GM23338 (cell line): ENCODE measurements at regions not wholly inside any gene's neighbourhood (a gene's known extent, or its start where the extent isn't known, plus 50 kb on each side); places are given as distances from the start of the nearest gene placed in this dataset.

Experiments used
- ATAC-seq: fragments of 200-7000 bp; cut with Tn5 transposase; 3 replicates; pipeline ENCODE4 v1.9.1; 2020
- DNase-seq: peaks from one replicate; pipeline ENCODE4 v3.0.0-alpha.2; 2015; ENCODE audit warnings: low spot score
- H2AFZ ChIP-seq: fragments of 200-600 bp; sonication (generic); 2 replicates; pipeline ENCODE4 v1.8.0; 2016; ENCODE audit warnings: antibody characterized with exemption, mild to moderate bottlenecking, moderate library complexity
- H3F3A ChIP-seq: fragments of 200-600 bp; sonication (generic); replicated peaks from 2 replicates; pipeline ENCODE4 v1.8.0; 2017; ENCODE audit warnings: antibody characterized with exemption, mixed run types, low read depth
- H3K27ac ChIP-seq: fragments of 200-600 bp; sonication (generic); 2 replicates; pipeline ENCODE4 v1.6.1; 2016; ENCODE audit warnings: low read depth
- H3K27me3 ChIP-seq: fragments of 200-600 bp; sonication (generic); 2 replicates; pipeline ENCODE4 v1.8.0; 2016; ENCODE audit warnings: mild to moderate bottlenecking, mixed run types, moderate library complexity; ENCODE audit not compliant: insufficient read depth
- H3K36me3 ChIP-seq: fragments of 200-600 bp; sonication (generic); 2 replicates; pipeline ENCODE4 v1.8.0; 2016; ENCODE audit warnings: mild to moderate bottlenecking; ENCODE audit not compliant: insufficient read depth
- H3K4me1 ChIP-seq: fragments of 200-600 bp; sonication (generic); 2 replicates; pipeline ENCODE4 v1.8.0; 2016; ENCODE audit warnings: mild to moderate bottlenecking, moderate library complexity; ENCODE audit not compliant: insufficient read depth
- H3K4me2 ChIP-seq: fragments of 200-600 bp; sonication (generic); 2 replicates; pipeline ENCODE4 v1.7.1; 2017; ENCODE audit warnings: mixed run types
- H3K4me3 ChIP-seq: fragments of 200-600 bp; sonication (generic); 2 replicates; pipeline ENCODE4 v1.6.1; 2016; ENCODE audit warnings: mixed run types
- H3K79me2 ChIP-seq: fragments of 200-600 bp; sonication (generic); replicated peaks from 2 replicates; pipeline ENCODE4 v1.8.0; 2017; ENCODE audit warnings: mild to moderate bottlenecking; ENCODE audit not compliant: insufficient read depth
- H3K9me2 ChIP-seq: fragments of 200-600 bp; sonication (generic); 2 replicates; pipeline ENCODE4 v1.8.0; 2017; ENCODE audit not compliant: insufficient read depth
- H4K20me1 ChIP-seq: fragments of 200-600 bp; sonication (generic); replicated peaks from 2 replicates; pipeline ENCODE4 v1.8.0; 2017; ENCODE audit warnings: mild to moderate bottlenecking; ENCODE audit not compliant: insufficient read depth
- H3K27ac Mint-ChIP-seq: 2 replicates; pipeline ENCODE4 v1.8.0; 2020; ENCODE audit warnings: inconsistent platforms, mild to moderate bottlenecking, moderate library complexity, mixed read lengths
- H3K27me3 Mint-ChIP-seq: 3 replicates; pipeline ENCODE4 v1.8.0; 2022; ENCODE audit warnings: low read depth, mild to moderate bottlenecking, moderate library complexity, mixed read lengths, inconsistent platforms; ENCODE audit not compliant: insufficient read depth, poor library complexity
- H3K36me3 Mint-ChIP-seq: 3 replicates; pipeline ENCODE4 v1.8.0; 2021; ENCODE audit warnings: low read depth, mild to moderate bottlenecking, inconsistent platforms, moderate library complexity, mixed read lengths
- H3K4me1 Mint-ChIP-seq: 3 replicates; pipeline ENCODE4 v1.8.0; 2020; ENCODE audit warnings: mild to moderate bottlenecking, inconsistent platforms, mixed read lengths
- H3K4me3 Mint-ChIP-seq: 3 replicates; pipeline ENCODE4 v1.8.0; 2021; ENCODE audit warnings: moderate library complexity, mild to moderate bottlenecking, inconsistent platforms, mixed read lengths
- H3K9me3 Mint-ChIP-seq: 3 replicates; pipeline ENCODE4 v1.8.0; 2020; ENCODE audit warnings: moderate library complexity, mild to moderate bottlenecking, inconsistent platforms, mixed read lengths
- EZH2 ChIP-seq: fragments of 200-600 bp; sonication (generic); IDR thresholded peaks from one replicate; pipeline ENCODE4 v1.8.0; 2017; ENCODE audit warnings: antibody characterized with exemption, mild to moderate bottlenecking, low read depth; ENCODE audit not compliant: unreplicated experiment
- EZH2phosphoT487 ChIP-seq: fragments of 200-600 bp; sonication (generic); IDR thresholded peaks from one replicate; pipeline ENCODE4 v1.8.1; 2018; ENCODE audit warnings: antibody characterized with exemption; ENCODE audit not compliant: unreplicated experiment
- JUNB ChIP-seq: IDR thresholded peaks from one replicate; pipeline ENCODE4 v1.6.1; 2016; ENCODE audit warnings: antibody characterized with exemption; ENCODE audit not compliant: unreplicated experiment
- NANOG ChIP-seq: IDR thresholded peaks from 2 replicates; pipeline ENCODE4 v1.6.1; 2016; ENCODE audit warnings: antibody characterized with exemption, borderline replicate concordance
- ZNF331 ChIP-seq: fragments of 250-450 bp; sonication (Bioruptor Pico); IDR thresholded peaks from 2 replicates; pipeline ENCODE4 v1.5.0; 2020; ENCODE audit warnings: low read depth, mild to moderate bottlenecking, moderate library complexity
- TF ChIP-seq, protein P1 (sequence below): fragments of 250-450 bp; sonication (Bioruptor Pico); IDR thresholded peaks from 2 replicates; pipeline ENCODE4 v1.5.0; 2020; ENCODE audit warnings: mild to moderate bottlenecking, moderate library complexity
- TF ChIP-seq, protein P2 (sequence below), 2 experiments: fragments of 200-600 bp in 1 of 2; sonication (generic) in 1 of 2; conservative IDR thresholded peaks; 2 replicates each; pipeline versions ENCODE4 v1.5.1 to v1.6.1; 2016 to 2017; ENCODE audit warnings: antibody characterized with exemption in 2 of 2, low read depth in 2 of 2, mild to moderate bottlenecking in 2 of 2, moderate library complexity in 1 of 2
- TF ChIP-seq, protein P3 (sequence below): IDR thresholded peaks from one replicate; pipeline ENCODE4 v1.6.1; 2018; ENCODE audit warnings: antibody characterized with exemption; ENCODE audit not compliant: unreplicated experiment

DNA sequence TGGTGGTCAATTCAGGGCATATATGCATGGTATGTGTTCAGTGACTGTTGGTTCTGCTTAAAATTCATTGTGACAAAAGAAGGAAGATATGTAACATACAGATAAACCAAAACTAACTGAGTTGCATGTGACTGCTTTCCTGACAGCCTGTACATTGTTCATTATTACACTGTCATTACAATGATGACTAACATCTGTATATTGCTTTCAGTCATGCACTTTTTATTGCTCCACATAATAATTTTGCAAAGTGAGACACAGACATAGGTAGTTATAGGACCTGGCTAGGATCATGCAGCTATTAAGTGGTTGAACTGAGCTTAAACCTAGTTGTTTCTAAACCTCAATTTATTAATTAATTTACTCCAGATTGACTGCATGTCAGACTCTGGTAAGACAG is 703.2 kb downstream of the HDGFL1 start (continued):
- TF ChIP-seq, protein P1, sequence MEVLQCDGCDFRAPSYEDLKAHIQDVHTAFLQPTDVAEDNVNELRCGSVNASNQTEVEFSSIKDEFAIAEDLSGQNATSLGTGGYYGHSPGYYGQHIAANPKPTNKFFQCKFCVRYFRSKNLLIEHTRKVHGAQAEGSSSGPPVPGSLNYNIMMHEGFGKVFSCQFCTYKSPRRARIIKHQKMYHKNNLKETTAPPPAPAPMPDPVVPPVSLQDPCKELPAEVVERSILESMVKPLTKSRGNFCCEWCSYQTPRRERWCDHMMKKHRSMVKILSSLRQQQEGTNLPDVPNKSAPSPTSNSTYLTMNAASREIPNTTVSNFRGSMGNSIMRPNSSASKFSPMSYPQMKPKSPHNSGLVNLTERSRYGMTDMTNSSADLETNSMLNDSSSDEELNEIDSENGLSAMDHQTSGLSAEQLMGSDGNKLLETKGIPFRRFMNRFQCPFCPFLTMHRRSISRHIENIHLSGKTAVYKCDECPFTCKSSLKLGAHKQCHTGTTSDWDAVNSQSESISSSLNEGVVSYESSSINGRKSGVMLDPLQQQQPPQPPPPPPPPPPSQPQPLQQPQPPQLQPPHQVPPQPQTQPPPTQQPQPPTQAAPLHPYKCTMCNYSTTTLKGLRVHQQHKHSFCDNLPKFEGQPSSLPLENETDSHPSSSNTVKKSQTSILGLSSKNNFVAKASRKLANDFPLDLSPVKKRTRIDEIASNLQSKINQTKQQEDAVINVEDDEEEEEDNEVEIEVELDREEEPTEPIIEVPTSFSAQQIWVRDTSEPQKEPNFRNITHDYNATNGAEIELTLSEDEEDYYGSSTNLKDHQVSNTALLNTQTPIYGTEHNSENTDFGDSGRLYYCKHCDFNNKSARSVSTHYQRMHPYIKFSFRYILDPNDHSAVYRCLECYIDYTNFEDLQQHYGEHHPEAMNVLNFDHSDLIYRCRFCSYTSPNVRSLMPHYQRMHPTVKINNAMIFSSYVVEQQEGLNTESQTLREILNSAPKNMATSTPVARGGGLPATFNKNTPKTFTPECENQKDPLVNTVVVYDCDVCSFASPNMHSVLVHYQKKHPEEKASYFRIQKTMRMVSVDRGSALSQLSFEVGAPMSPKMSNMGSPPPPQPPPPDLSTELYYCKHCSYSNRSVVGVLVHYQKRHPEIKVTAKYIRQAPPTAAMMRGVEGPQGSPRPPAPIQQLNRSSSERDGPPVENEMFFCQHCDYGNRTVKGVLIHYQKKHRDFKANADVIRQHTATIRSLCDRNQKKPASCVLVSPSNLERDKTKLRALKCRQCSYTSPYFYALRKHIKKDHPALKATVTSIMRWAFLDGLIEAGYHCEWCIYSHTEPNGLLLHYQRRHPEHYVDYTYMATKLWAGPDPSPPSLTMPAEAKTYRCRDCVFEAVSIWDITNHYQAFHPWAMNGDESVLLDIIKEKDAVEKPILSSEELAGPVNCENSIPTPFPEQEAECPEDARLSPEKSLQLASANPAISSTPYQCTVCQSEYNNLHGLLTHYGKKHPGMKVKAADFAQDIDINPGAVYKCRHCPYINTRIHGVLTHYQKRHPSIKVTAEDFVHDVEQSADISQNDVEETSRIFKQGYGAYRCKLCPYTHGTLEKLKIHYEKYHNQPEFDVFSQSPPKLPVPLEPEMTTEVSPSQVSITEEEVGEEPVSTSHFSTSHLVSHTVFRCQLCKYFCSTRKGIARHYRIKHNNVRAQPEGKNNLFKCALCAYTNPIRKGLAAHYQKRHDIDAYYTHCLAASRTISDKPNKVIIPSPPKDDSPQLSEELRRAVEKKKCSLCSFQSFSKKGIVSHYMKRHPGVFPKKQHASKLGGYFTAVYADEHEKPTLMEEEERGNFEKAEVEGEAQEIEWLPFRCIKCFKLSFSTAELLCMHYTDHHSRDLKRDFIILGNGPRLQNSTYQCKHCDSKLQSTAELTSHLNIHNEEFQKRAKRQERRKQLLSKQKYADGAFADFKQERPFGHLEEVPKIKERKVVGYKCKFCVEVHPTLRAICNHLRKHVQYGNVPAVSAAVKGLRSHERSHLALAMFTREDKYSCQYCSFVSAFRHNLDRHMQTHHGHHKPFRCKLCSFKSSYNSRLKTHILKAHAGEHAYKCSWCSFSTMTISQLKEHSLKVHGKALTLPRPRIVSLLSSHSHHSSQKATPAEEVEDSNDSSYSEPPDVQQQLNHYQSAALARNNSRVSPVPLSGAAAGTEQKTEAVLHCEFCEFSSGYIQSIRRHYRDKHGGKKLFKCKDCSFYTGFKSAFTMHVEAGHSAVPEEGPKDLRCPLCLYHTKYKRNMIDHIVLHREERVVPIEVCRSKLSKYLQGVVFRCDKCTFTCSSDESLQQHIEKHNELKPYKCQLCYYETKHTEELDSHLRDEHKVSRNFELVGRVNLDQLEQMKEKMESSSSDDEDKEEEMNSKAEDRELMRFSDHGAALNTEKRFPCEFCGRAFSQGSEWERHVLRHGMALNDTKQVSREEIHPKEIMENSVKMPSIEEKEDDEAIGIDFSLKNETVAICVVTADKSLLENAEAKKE (CRISPR knock-in tag) = no peak
- TF ChIP-seq ZNF331 = no peak
- TF ChIP-seq, protein P2, sequence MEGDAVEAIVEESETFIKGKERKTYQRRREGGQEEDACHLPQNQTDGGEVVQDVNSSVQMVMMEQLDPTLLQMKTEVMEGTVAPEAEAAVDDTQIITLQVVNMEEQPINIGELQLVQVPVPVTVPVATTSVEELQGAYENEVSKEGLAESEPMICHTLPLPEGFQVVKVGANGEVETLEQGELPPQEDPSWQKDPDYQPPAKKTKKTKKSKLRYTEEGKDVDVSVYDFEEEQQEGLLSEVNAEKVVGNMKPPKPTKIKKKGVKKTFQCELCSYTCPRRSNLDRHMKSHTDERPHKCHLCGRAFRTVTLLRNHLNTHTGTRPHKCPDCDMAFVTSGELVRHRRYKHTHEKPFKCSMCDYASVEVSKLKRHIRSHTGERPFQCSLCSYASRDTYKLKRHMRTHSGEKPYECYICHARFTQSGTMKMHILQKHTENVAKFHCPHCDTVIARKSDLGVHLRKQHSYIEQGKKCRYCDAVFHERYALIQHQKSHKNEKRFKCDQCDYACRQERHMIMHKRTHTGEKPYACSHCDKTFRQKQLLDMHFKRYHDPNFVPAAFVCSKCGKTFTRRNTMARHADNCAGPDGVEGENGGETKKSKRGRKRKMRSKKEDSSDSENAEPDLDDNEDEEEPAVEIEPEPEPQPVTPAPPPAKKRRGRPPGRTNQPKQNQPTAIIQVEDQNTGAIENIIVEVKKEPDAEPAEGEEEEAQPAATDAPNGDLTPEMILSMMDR (conservative IDR thresholded peaks at IDR 0.05; ENCODE audit: low read depth in 2 of 2) = no peak
- TF ChIP-seq NANOG = no peak
- TF ChIP-seq EZH2 = no peak

DNA sequence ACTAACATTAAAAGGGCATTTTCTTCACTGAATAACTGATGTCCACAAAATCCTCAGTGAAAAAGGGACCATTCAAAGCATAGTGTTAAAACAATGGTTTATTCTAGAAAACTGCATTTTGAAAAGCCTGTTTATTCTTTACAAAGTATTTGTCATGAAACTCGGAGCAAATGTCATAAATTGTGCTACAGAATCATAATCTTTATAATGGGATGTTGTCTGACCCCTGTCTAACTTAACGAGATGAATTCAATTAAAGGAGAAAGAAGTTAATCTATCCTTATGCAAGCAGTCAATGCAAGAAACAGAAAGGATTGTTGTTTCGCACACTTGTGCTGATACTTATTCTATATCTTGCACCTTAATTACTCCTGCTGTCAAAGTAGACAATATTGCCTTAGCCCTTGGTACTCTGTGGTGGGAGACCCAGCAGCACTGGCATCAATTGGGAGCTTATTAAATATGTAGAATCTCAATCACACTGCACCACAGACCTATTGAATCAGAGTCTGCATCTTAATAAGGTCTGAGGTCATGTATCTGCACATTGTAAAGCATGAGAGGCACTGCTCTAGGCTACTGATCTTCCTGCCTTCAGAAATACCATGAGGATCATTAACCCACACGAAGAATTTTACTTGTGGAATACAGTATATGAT is 708.3 kb downstream of the HDGFL1 start:
- Mint-ChIP-seq H3K9me3 (no peaks in the 10 kb centered on the region), H3K27me3 (no peaks in the 10 kb centered on the region), H3K36me3 (no peaks in the 10 kb centered on the region), H3K4me1 (no peaks in the 10 kb centered on the region), H3K4me3 (no peak overlapping the region), H3K27ac (no peak overlapping the region)
- no peaks in the 10 kb centered on the region for H3K79me2 ChIP-seq
- ATAC-seq (no peak), DNase-seq (no peak)
- no peaks in the 10 kb centered on the region for H3K9me2 ChIP-seq
- TF ChIP-seq, protein P2 (conservative IDR thresholded peaks at IDR 0.05; ENCODE audit: low read depth in 2 of 2) = no peak
- no peak for TF ChIP-seq ZNF331
- TF ChIP-seq JUNB = no peak
- TF ChIP-seq, protein P3, sequence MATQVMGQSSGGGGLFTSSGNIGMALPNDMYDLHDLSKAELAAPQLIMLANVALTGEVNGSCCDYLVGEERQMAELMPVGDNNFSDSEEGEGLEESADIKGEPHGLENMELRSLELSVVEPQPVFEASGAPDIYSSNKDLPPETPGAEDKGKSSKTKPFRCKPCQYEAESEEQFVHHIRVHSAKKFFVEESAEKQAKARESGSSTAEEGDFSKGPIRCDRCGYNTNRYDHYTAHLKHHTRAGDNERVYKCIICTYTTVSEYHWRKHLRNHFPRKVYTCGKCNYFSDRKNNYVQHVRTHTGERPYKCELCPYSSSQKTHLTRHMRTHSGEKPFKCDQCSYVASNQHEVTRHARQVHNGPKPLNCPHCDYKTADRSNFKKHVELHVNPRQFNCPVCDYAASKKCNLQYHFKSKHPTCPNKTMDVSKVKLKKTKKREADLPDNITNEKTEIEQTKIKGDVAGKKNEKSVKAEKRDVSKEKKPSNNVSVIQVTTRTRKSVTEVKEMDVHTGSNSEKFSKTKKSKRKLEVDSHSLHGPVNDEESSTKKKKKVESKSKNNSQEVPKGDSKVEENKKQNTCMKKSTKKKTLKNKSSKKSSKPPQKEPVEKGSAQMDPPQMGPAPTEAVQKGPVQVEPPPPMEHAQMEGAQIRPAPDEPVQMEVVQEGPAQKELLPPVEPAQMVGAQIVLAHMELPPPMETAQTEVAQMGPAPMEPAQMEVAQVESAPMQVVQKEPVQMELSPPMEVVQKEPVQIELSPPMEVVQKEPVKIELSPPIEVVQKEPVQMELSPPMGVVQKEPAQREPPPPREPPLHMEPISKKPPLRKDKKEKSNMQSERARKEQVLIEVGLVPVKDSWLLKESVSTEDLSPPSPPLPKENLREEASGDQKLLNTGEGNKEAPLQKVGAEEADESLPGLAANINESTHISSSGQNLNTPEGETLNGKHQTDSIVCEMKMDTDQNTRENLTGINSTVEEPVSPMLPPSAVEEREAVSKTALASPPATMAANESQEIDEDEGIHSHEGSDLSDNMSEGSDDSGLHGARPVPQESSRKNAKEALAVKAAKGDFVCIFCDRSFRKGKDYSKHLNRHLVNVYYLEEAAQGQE = no peak
- TF ChIP-seq EZH2phosphoT487 = no peak
- no peak overlapping the region for H3K4me3 ChIP-seq
- H3K27me3 ChIP-seq = no peaks in the 10 kb centered on the region
- no peaks in the 10 kb centered on the region for H3K36me3 ChIP-seq
- H2AFZ ChIP-seq = no peak overlapping the region
- H3K4me2 ChIP-seq = no peak overlapping the region
- no peaks in the 10 kb centered on the region for H3F3A ChIP-seq
- no peaks in the 10 kb centered on the region for H3K4me1 ChIP-seq
- H3K27ac ChIP-seq = no peak overlapping the region
- no peaks in the 10 kb centered on the region for H4K20me1 ChIP-seq
